ENCODE measurements at regions not wholly inside any gene's neighbourhood (a gene's known extent, or its start where the extent isn't known, plus 50 kb on each side); places are given as distances from the start of the nearest gene placed in this dataset.
"Not testable (repeated sequence)": the region's sequence is repeated elsewhere in the genome, so short reads cannot be mapped to it uniquely, and the experiment has no call there.

DNA sequence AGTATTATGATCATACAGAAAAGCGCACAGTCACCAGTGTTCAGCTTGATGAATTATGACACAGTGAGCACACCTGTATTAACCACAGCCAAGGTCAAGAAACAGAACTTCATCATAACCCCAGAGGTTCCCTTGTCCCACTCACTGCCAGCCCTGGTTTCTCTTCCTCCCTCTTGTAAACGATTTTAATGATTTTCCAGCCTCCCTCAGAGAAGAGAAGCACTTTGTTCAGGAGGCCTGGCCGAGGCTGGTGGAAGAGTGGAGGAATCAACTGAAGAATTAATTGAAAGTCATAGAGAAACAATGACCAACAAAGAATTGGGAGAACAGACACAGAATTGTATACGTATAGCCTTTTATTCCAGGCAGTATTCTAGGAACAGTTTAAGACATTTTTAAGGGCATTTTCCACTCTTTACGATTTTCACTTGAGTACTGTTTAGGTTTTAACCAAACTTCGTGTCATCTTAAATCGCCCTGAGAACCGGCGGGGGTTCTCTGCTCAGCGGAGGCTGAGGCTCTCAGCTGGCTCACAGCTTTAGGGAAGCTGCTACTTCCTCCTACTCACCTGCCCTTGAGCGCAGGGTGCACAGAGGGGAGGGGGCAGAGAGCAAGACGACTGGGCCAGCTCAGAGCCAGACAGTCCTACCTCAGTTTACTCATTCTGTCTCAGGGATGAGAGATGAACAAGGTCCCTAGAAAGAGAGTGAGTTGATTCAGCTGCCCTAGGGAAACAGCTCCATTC, 108.6 kb downstream of the AKAP11 start (continued):
- TF ChIP-seq HOXB13 (CRISPR knock-in tag; IDR thresholded peaks at IDR 0.05; ENCODE audit: low read depth) (no peak), ZC3H11A (IDR thresholded peaks at IDR 0.05) (no peak), KDM1A (IDR thresholded peaks at IDR 0.05; ENCODE audit: low read depth) (no peak)

DNA sequence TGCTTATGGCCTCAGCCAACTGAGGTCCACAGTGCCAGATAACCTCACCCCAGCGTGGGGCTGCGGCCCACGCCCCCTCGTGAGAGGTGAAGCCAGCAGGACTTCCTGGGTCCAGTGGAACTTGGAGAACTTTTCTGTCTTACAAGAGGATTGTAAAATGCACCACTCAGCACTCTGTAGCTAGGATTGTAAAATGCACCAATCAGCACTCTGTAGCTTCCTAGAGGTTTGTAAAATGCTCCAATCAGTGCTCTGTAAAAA, 109.1 kb downstream of the AKAP11 start:
- no peak overlapping the region for H3K4me2 ChIP-seq
- DNase-seq (ENCODE audit: low read depth in 1 of 2, low spot score in 1 of 2) = no peak
- no peak overlapping the region for H3K27ac ChIP-seq
- no peak for ATAC-seq
- ChIA-PET POLR2A (no interaction called here), CTCF (no interaction called here)
- no peak for FAIRE-seq
- H3K4me3 ChIP-seq = no peak overlapping the region
- no peaks in the 10 kb centered on the region for H3K4me1 ChIP-seq
- 64% methylated on average over 4 of the region's 4 CpGs for WGBS (ENCODE audit: missing lambda C conversion rate)
- TF ChIP-seq MAFK (IDR thresholded peaks at IDR 0.05; ENCODE audit: partially characterized antibody) (peak; percentile 52), RNF2 (IDR thresholded peaks at IDR 0.05; ENCODE audit: borderline replicate concordance, low read depth) (no peak), EHF (CRISPR knock-in tag; IDR thresholded peaks at IDR 0.05) (no peak), ESRRA (IDR thresholded peaks at IDR 0.05; ENCODE audit: borderline replicate concordance, low read length) (no peak), KDM1A (IDR thresholded peaks at IDR 0.05; ENCODE audit: low read depth) (no peak), CBX2 (IDR thresholded peaks at IDR 0.05; ENCODE audit: borderline replicate concordance, low read depth) (no peak), HOXA7 (CRISPR knock-in tag; IDR thresholded peaks at IDR 0.05) (no peak)
- TF ChIP-seq, protein P1, sequence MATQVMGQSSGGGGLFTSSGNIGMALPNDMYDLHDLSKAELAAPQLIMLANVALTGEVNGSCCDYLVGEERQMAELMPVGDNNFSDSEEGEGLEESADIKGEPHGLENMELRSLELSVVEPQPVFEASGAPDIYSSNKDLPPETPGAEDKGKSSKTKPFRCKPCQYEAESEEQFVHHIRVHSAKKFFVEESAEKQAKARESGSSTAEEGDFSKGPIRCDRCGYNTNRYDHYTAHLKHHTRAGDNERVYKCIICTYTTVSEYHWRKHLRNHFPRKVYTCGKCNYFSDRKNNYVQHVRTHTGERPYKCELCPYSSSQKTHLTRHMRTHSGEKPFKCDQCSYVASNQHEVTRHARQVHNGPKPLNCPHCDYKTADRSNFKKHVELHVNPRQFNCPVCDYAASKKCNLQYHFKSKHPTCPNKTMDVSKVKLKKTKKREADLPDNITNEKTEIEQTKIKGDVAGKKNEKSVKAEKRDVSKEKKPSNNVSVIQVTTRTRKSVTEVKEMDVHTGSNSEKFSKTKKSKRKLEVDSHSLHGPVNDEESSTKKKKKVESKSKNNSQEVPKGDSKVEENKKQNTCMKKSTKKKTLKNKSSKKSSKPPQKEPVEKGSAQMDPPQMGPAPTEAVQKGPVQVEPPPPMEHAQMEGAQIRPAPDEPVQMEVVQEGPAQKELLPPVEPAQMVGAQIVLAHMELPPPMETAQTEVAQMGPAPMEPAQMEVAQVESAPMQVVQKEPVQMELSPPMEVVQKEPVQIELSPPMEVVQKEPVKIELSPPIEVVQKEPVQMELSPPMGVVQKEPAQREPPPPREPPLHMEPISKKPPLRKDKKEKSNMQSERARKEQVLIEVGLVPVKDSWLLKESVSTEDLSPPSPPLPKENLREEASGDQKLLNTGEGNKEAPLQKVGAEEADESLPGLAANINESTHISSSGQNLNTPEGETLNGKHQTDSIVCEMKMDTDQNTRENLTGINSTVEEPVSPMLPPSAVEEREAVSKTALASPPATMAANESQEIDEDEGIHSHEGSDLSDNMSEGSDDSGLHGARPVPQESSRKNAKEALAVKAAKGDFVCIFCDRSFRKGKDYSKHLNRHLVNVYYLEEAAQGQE (IDR thresholded peaks at IDR 0.05) = no peak
- H3K9me3 ChIP-seq = no peaks in the 10 kb centered on the region

DNA sequence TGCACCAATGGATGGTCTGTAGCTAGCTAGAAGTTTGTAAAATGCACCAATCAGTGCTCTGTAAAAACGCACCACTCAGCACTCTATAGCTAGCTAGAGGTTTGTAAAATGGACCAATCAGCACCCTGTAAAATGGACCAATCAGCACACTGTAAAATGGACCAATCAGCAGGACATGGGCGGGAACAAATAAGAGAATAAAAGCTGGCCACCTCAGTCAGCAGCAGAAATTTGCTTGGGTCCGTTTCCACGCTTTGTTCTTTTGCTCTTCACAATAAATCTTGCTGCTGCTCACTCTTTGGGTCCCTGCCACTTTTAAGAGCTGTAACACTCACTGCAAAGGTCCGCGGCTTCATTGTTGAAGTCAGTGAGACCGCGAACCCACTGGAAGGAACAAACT, 109.5 kb downstream of the AKAP11 start:
- H3K4me3 ChIP-seq; POLR2A ChIA-PET; CTCF ChIA-PET; H3K4me2 ChIP-seq; H3K27ac ChIP-seq; FAIRE-seq; H3K4me1 ChIP-seq; H3K9me3 ChIP-seq; DNase-seq (ENCODE audit: low read depth in 1 of 2, low spot score in 1 of 2); ATAC-seq: not testable (repeated sequence)
- 68% methylated on average over 8 of the region's 8 CpGs for WGBS (ENCODE audit: missing lambda C conversion rate)

DNA sequence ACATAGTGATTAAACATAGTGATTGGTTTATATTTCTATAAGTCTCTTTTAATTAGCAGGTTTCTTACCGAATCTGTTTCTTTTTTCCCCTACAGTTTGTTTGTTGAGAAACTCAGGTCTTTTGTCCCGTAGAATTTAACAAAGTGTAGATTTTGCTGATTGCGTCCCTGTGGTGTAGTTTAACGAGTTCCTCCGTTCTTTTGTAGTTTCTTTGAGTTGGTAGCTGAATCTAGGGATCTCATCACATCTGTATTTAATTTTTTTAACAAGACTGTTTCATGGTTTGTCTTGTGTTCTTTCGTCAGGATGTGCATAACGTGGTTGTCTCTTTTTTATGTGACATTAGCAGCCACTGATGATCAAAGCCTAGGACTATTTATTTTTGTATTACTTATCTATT, 111.1 kb downstream of the AKAP11 start:
- TF ChIP-seq, protein P2, sequence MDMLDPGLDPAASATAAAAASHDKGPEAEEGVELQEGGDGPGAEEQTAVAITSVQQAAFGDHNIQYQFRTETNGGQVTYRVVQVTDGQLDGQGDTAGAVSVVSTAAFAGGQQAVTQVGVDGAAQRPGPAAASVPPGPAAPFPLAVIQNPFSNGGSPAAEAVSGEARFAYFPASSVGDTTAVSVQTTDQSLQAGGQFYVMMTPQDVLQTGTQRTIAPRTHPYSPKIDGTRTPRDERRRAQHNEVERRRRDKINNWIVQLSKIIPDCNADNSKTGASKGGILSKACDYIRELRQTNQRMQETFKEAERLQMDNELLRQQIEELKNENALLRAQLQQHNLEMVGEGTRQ (IDR thresholded peaks at IDR 0.05) = no peak
- Histone ChIP-seq H3K4me3 (no peak overlapping the region), H3K27ac (no peak overlapping the region), H3K9me3 (no peaks in the 10 kb centered on the region), H3K4me1 (no peaks in the 10 kb centered on the region), H3K4me2 (no peak overlapping the region)
- WGBS (ENCODE audit: missing lambda C conversion rate) = 56% methylated on average over 7 of the region's 7 CpGs
- DNase-seq (ENCODE audit: low read depth in 1 of 2, low spot score in 1 of 2) = no peak
- POLR2A ChIA-PET = no interaction called here
- no peak for ATAC-seq
- CTCF ChIA-PET = no interaction called here
- no peak for FAIRE-seq

DNA sequence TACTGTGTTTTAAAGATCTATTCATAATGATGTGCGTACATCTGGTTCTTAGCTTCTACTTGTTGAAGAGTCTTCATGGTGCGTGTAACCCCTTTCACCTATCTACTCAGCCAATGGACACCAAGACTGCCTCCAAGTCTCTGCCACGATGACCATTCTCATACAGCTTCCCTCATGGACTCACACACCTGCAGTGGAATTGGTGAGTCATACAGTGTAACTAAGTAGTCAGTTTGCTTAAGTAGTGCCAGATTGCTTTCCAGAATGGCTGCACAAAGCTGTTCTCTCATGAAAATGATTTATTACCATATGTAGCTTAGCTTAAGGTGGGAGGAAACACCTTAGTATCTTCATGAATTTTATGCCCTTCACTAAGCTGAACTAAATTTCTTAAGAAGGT, 112.3 kb downstream of the AKAP11 start:
- ChIA-PET CTCF (no interaction called here), POLR2A (no interaction called here)
- Histone ChIP-seq H3K9me3 (no peaks in the 10 kb centered on the region), H3K4me1 (no peaks in the 10 kb centered on the region), H3K4me2 (no peak overlapping the region), H3K27ac (no peak overlapping the region), H3K4me3 (no peak overlapping the region)
- ATAC-seq = no peak
- DNase-seq (ENCODE audit: low read depth in 1 of 2, low spot score in 1 of 2) = no peak
- 47% methylated on average over 3 of the region's 3 CpGs for WGBS (ENCODE audit: missing lambda C conversion rate)
- FAIRE-seq = no peak
- TF ChIP-seq ESRRA (IDR thresholded peaks at IDR 0.05; ENCODE audit: borderline replicate concordance, low read length) = no peak
- no peak for TF ChIP-seq ZC3H11A (IDR thresholded peaks at IDR 0.05)
- TF ChIP-seq, protein P3, sequence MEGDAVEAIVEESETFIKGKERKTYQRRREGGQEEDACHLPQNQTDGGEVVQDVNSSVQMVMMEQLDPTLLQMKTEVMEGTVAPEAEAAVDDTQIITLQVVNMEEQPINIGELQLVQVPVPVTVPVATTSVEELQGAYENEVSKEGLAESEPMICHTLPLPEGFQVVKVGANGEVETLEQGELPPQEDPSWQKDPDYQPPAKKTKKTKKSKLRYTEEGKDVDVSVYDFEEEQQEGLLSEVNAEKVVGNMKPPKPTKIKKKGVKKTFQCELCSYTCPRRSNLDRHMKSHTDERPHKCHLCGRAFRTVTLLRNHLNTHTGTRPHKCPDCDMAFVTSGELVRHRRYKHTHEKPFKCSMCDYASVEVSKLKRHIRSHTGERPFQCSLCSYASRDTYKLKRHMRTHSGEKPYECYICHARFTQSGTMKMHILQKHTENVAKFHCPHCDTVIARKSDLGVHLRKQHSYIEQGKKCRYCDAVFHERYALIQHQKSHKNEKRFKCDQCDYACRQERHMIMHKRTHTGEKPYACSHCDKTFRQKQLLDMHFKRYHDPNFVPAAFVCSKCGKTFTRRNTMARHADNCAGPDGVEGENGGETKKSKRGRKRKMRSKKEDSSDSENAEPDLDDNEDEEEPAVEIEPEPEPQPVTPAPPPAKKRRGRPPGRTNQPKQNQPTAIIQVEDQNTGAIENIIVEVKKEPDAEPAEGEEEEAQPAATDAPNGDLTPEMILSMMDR (IDR thresholded peaks at IDR 0.05) = no peak
- TF ChIP-seq, protein P2 (IDR thresholded peaks at IDR 0.05) = no peak
- TF ChIP-seq NPAS2 (CRISPR knock-in tag; IDR thresholded peaks at IDR 0.05; ENCODE audit: borderline replicate concordance) = no peak
- TF ChIP-seq, protein P4, sequence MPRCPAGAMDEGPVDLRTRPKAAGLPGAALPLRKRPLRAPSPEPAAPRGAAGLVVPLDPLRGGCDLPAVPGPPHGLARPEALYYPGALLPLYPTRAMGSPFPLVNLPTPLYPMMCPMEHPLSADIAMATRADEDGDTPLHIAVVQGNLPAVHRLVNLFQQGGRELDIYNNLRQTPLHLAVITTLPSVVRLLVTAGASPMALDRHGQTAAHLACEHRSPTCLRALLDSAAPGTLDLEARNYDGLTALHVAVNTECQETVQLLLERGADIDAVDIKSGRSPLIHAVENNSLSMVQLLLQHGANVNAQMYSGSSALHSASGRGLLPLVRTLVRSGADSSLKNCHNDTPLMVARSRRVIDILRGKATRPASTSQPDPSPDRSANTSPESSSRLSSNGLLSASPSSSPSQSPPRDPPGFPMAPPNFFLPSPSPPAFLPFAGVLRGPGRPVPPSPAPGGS (IDR thresholded peaks at IDR 0.05) = no peak
- no peak for TF ChIP-seq RARB (CRISPR knock-in tag; IDR thresholded peaks at IDR 0.05)
- TF ChIP-seq ZFP36 (IDR thresholded peaks at IDR 0.05; ENCODE audit: borderline replicate concordance, partially characterized antibody) = no peak
- TF ChIP-seq, protein P5, sequence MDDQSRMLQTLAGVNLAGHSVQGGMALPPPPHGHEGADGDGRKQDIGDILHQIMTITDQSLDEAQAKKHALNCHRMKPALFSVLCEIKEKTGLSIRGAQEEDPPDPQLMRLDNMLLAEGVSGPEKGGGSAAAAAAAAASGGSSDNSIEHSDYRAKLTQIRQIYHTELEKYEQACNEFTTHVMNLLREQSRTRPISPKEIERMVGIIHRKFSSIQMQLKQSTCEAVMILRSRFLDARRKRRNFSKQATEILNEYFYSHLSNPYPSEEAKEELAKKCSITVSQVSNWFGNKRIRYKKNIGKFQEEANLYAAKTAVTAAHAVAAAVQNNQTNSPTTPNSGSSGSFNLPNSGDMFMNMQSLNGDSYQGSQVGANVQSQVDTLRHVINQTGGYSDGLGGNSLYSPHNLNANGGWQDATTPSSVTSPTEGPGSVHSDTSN (IDR thresholded peaks at IDR 0.05) = no peak
- TF ChIP-seq TFCP2L1 (CRISPR knock-in tag; IDR thresholded peaks at IDR 0.05) = no peak
- no peak for TF ChIP-seq POLR2A (IDR thresholded peaks at IDR 0.05; ENCODE audit: low read length)
